RWPE1 (cell line): ENCODE measurements at regions not wholly inside any gene's neighbourhood (a gene's known extent, or its start where the extent isn't known, plus 50 kb on each side); places are given as distances from the start of the nearest gene placed in this dataset.

Source experiments
- CTCF ChIA-PET: fragments of 350-600 bp; sonication (Branson Sonifier 250); formaldehyde crosslinking; extraction: SDS; loops from one replicate; lab custom pipeline; 2021; lab: Yijun Ruan, JAX
- POLR2A ChIA-PET: fragments of 400-600 bp; formaldehyde crosslinking; extraction: SDS; loops from one replicate; lab custom pipeline; 2020; ENCODE audit warnings: antibody characterized with exemption; ENCODE audit not compliant: low non-redundant PET; lab: Yijun Ruan, JAX
- DNase-seq: peaks from one replicate; pipeline ENCODE4 v3.0.0; 2012; ENCODE audit warnings: low spot score
- H3K27ac ChIP-seq: fragments of 450-650 bp; 2 replicates; pipeline ENCODE4 v1.5.1; 2017
- TF ChIP-seq, protein P1 (sequence below): fragments of 450-650 bp; conservative IDR thresholded peaks from 2 replicates; pipeline ENCODE4 v1.5.1; 2017; ENCODE audit warnings: low read depth, mild to moderate bottlenecking

GRCh38 chr11:121929581-121929980 lies 186.4 kb downstream of the BLID start:
- TF ChIP-seq, protein P1, sequence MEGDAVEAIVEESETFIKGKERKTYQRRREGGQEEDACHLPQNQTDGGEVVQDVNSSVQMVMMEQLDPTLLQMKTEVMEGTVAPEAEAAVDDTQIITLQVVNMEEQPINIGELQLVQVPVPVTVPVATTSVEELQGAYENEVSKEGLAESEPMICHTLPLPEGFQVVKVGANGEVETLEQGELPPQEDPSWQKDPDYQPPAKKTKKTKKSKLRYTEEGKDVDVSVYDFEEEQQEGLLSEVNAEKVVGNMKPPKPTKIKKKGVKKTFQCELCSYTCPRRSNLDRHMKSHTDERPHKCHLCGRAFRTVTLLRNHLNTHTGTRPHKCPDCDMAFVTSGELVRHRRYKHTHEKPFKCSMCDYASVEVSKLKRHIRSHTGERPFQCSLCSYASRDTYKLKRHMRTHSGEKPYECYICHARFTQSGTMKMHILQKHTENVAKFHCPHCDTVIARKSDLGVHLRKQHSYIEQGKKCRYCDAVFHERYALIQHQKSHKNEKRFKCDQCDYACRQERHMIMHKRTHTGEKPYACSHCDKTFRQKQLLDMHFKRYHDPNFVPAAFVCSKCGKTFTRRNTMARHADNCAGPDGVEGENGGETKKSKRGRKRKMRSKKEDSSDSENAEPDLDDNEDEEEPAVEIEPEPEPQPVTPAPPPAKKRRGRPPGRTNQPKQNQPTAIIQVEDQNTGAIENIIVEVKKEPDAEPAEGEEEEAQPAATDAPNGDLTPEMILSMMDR, result no peak
- CTCF ChIA-PET, result no interaction called here
- POLR2A ChIA-PET, result no interaction called here
- H3K27ac ChIP-seq, result no peak overlapping the region
- DNase-seq, result no peak

GRCh38 chr11:121928597-121929580 lies 187.1 kb downstream of the BLID start:
- no peak overlapping the region for H3K27ac ChIP-seq
- ChIA-PET CTCF (interaction anchor here (0.7 kb wide), 1 partner anchor 282 kb away, joined by 3 read pairs; no protein-coding TSS in a partner anchor), POLR2A (no interaction called here)
- no peak for DNase-seq
- TF ChIP-seq, protein P1, result no peak

DNA sequence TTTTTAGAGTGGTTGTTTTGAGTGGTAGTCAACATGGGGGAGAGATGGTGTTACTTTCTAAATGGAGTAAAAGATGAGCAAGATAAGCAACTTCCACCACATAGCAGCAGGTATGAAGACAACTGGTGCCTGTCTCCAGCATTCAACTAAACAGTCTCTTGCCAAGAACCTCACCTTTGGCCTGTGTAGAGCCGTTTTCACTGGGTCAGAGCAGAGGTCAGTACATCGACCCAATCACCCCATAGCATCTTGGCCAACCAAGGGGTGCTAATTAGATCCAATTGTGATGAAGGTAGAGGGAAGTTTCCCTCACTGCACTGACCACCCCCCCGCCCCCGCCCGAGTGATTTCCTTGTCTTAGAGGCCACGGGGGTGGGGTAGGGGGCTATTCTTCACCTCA lies 188.2 kb downstream of the BLID start:
- ChIA-PET POLR2A (no interaction called here), CTCF (interaction anchor here (0.7 kb wide), 1 partner anchor 281 kb away, joined by 3 read pairs; no protein-coding TSS in a partner anchor)
- no peak for DNase-seq
- TF ChIP-seq, protein P1, result no peak
- H3K27ac ChIP-seq, result no peak overlapping the region

DNA sequence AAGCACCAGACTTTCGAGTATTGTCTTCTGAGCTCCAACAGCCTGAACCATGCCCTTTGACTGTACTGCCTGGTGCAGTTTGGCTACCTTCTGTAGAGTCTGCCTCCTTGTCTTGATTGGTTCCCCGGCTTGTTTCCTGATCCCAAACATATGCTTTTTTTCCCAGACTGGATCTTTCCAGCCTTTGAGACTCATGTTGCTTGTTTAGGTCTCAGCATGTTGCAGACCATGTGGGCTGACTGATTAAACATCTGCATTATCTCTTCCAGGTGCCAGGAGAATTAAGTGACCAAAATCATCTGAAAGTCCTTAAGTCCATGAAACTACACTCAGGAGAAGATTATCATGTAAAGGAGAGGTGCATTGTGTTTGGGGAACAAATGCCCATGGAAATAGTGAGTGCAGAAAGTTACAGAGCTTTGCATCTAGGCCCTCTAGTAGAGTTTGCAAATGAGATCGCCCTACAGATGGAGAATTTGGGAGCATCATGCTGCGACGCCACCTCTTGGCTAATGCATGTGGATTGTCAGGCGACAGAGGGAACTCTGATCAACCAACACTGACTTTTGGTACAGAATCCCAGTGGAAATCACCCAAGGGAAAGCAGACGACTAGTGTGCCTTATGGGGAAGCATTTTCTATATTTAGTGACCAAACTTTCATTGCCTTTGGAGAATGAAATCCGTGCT lies 188.8 kb downstream of the BLID start:
- ChIA-PET CTCF (no interaction called here), POLR2A (no interaction called here)
- DNase-seq, result no peak
- no peak overlapping the region for H3K27ac ChIP-seq
- TF ChIP-seq, protein P1, result no peak

- TF ChIP-seq, protein P1, result no peak
- DNase-seq, result no peak
- POLR2A ChIA-PET, result no interaction called here
- H3K27ac ChIP-seq, result no peak overlapping the region
- CTCF ChIA-PET, result interaction anchor here (0.7 kb wide), 1 partner anchor 83 kb away, joined by 3 read pairs; no protein-coding TSS in a partner anchor
Observed at GRCh38 chr11:121924191-121924590, 191.8 kb downstream of the BLID start.

GRCh38 chr11:121917482-121917881 lies 198.5 kb downstream of the BLID start:
- POLR2A ChIA-PET, result no interaction called here
- DNase-seq, result no peak
- CTCF ChIA-PET, result no interaction called here
- TF ChIP-seq, protein P1, result no peak
- no peak overlapping the region for H3K27ac ChIP-seq
